Thyroid gland (tissue), 4 donors: ENCODE measurements at regions not wholly inside any gene's neighbourhood (a gene's known extent, or its start where the extent isn't known, plus 50 kb on each side); places are given as distances from the start of the nearest gene placed in this dataset.

Source experiments
- DNase-seq, 2 donors: peaks; one replicate each; pipeline ENCODE4 v3.0.0-alpha.2; 2019
- H3K27ac ChIP-seq, 3 donors: fragments of 200-600 bp; sonication (generic); 1 replicate in 2 of 3; 2 replicates in 1 of 3; pipeline ENCODE4 v1.5.1; 2016 to 2019; ENCODE audit warnings: mild to moderate bottlenecking in 1 of 3, moderate library complexity in 1 of 3
- H3K27me3 ChIP-seq: fragments of 200-600 bp; sonication (generic); one replicate; pipeline ENCODE4 v1.5.1; 2019
- H3K36me3 ChIP-seq, 2 donors: fragments of 200-600 bp; sonication (generic); one replicate each; pipeline ENCODE4 v1.5.1; 2016 to 2019
- H3K4me1 ChIP-seq, 2 donors: fragments of 200-600 bp; sonication (generic); one replicate each; pipeline ENCODE4 v1.5.1; 2017 to 2019
- H3K4me3 ChIP-seq, 3 donors: fragments of 200-600 bp; sonication (generic); replicated peaks in 1 of 3; 1 replicate in 2 of 3; 2 replicates in 1 of 3; pipeline ENCODE4 v1.5.1; 2016; ENCODE audit warnings: mild to moderate bottlenecking in 1 of 3
- H3K9me3 ChIP-seq: fragments of 200-600 bp; sonication (generic); one replicate; pipeline ENCODE4 v1.5.1; 2017
- POLR2A ChIP-seq, 2 donors: fragments of 450-650 bp; IDR thresholded peaks; one replicate each; pipeline ENCODE4 v1.6.1; 2017; ENCODE audit warnings: antibody characterized with exemption in 2 of 2, mild to moderate bottlenecking in 2 of 2, moderate library complexity in 1 of 2
- WGBS, 2 donors: methylation state at CpG; one replicate each; pipeline ENCODE4 v1.1.5; 2017; 5-methylcytosine and 5-hydroxymethylcytosine counted together
- intact Hi-C: fragments of 100-400 bp; cut with DNase I; formaldehyde crosslinking; loops from one replicate; pipeline ENCODE4 v1.15.1; 2023
- TF ChIP-seq, protein P1 (sequence below), 6 experiments: fragments of 200-600 bp in 3 of 6; fragments of 450-650 bp in 3 of 6; sonication (generic) in 3 of 6; IDR thresholded peaks; one replicate each; pipeline ENCODE4 v1.5.1; 2016 to 2019; ENCODE audit warnings: antibody characterized with exemption in 6 of 6, mild to moderate bottlenecking in 2 of 6, inconsistent platforms in 1 of 6, moderate library complexity in 1 of 6

DNA sequence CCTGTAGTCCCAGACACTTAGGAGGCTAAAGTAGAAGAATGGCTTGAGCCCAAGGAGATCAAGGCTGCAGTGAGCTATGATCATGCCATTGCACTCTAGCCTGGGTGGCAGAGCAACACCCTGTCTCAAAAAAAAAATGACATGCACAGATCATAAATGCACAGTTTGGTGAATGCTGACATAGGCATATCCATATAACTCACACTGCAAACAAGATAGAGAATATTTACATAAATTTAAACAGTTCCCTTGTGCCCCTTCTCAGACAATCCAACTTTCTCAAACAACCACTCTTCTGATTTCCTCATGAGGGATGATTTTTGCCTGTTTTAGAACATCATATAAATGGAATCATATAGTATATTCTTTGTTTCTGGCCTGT is 88.7 kb upstream of the CAST start:
- DNase-seq = no peak
- intact Hi-C loops = no loop called here
- no peaks in the 10 kb centered on the region for H3K9me3 ChIP-seq
- no peaks in the 10 kb centered on the region for H3K4me1 ChIP-seq
- no peak overlapping the region for H3K4me3 ChIP-seq
- no peaks in the 10 kb centered on the region for H3K36me3 ChIP-seq
- no peak overlapping the region for H3K27ac ChIP-seq
- H3K27me3 ChIP-seq = no peaks in the 10 kb centered on the region
- no peak for TF ChIP-seq POLR2A (IDR thresholded peaks at IDR 0.05)
- TF ChIP-seq, protein P1, sequence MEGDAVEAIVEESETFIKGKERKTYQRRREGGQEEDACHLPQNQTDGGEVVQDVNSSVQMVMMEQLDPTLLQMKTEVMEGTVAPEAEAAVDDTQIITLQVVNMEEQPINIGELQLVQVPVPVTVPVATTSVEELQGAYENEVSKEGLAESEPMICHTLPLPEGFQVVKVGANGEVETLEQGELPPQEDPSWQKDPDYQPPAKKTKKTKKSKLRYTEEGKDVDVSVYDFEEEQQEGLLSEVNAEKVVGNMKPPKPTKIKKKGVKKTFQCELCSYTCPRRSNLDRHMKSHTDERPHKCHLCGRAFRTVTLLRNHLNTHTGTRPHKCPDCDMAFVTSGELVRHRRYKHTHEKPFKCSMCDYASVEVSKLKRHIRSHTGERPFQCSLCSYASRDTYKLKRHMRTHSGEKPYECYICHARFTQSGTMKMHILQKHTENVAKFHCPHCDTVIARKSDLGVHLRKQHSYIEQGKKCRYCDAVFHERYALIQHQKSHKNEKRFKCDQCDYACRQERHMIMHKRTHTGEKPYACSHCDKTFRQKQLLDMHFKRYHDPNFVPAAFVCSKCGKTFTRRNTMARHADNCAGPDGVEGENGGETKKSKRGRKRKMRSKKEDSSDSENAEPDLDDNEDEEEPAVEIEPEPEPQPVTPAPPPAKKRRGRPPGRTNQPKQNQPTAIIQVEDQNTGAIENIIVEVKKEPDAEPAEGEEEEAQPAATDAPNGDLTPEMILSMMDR (IDR thresholded peaks at IDR 0.05) = no peak

DNA sequence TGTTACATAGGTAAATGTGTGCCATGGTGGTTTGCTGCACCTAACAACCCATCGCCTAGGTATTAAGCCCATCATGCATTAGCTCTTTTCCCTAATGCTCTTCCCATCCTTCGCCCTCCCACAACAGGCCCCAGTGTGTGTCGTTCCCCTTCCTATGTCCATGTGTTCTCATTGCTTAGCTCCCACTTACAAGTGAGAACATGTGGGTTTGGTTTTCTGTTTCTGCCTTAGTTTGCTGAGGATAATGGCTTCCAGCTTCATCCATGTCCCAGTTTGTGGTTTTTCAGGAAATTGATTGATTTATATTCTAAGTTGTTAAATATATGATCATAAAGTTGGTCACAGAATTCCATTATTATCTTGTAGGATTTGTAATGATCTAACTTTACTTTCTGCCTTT is 85.3 kb upstream of the CAST start:
- Histone ChIP-seq H3K36me3 (no peaks in the 10 kb centered on the region), H3K4me3 (no peak overlapping the region), H3K27me3 (no peaks in the 10 kb centered on the region), H3K9me3 (no peaks in the 10 kb centered on the region), H3K27ac (no peak overlapping the region), H3K4me1 (no peaks in the 10 kb centered on the region)
- WGBS, 2 donors = 95 to 98% methylated on average over 3 of the region's 3 CpGs
- no peak for DNase-seq
- intact Hi-C loops = no loop called here
- TF ChIP-seq, protein P1 (IDR thresholded peaks at IDR 0.05) = no peak
- TF ChIP-seq POLR2A (IDR thresholded peaks at IDR 0.05) = no peak

DNA sequence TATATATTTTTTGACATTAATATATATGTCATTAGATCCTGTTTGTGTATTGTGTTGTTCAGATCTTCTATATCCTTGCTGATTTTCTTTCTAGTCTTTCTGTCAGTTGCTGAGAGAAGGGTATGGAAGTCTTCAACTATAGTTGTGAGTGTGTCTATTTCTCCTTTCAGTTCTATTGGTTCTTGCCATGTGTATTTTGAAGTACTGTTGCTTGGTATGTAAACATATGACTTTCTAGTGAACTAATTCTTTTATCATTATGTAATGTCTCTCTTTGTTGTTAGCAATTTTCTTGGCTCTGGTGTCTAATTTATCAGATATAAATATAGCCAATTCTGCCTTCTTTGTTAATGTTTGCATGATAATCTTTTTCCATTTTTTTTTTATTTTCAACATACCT is 84.3 kb upstream of the CAST start:
- H3K4me1 ChIP-seq = no peaks in the 10 kb centered on the region
- DNase-seq = no peak
- no peak overlapping the region for H3K4me3 ChIP-seq
- no peak overlapping the region for H3K27ac ChIP-seq
- H3K36me3 ChIP-seq = no peaks in the 10 kb centered on the region
- intact Hi-C loops = no loop called here
- H3K27me3 ChIP-seq = no peaks in the 10 kb centered on the region
- no peaks in the 10 kb centered on the region for H3K9me3 ChIP-seq
- TF ChIP-seq POLR2A (IDR thresholded peaks at IDR 0.05) = no peak
- TF ChIP-seq, protein P1 (IDR thresholded peaks at IDR 0.05) = no peak

DNA sequence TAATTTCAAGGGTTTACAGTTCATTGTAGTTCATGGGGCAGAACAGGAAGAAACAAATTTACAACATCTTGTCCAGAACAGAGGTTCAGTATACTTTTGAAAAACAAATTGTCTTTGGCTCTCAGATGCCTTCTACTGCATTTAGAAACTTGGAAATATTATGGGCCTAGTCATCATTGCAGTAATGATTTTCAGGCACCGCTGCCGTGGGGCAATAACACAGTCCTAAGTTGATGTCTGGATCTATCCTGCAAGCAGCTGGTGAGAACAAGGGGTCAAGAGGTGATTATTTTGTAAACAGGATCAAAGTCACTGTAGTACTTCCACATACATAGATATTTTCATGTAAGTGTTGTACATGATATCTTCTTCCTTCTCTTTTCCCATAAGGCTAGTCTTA is 82.5 kb upstream of the CAST start:
- H3K4me1 ChIP-seq = no peaks in the 10 kb centered on the region
- no peak overlapping the region for H3K4me3 ChIP-seq
- no peak for DNase-seq
- H3K27me3 ChIP-seq = no peaks in the 10 kb centered on the region
- intact Hi-C loops = no loop called here
- H3K9me3 ChIP-seq = no peaks in the 10 kb centered on the region
- TF ChIP-seq, protein P1 (IDR thresholded peaks at IDR 0.05) = no peak
- TF ChIP-seq POLR2A (IDR thresholded peaks at IDR 0.05) = no peak
- 92 to 93% methylated on average over 2 of the region's 2 CpGs for WGBS, 2 donors
- no peak overlapping the region for H3K27ac ChIP-seq
- H3K36me3 ChIP-seq = no peaks in the 10 kb centered on the region

DNA sequence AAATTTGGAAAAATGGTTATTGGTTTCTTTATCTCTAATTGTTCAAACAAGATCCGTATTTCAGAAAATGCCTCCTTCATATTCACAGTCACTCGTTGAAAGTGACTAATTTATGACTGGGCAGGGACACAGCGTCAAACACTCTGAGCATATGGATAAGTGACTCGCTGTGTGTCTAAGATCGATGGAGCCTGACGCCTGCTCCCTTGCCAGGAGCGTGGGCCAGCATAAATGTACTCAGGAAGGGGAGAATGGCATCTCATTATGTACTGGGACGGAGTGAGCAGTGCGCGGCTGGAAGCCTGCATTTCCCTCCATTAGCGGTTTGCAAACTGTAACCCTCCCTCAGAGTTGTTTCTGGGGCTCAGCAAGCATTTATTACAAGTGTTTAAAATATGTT is 79.8 kb upstream of the CAST start:
- H3K4me1 ChIP-seq = no peaks in the 10 kb centered on the region
- 32 to 44% methylated on average over 11 of the region's 11 CpGs for WGBS, 2 donors

More for the DNA sequence above, 79.8 kb upstream of the CAST start:
- no peaks in the 10 kb centered on the region for H3K9me3 ChIP-seq
- H3K4me3 ChIP-seq = no peak overlapping the region
- intact Hi-C loops = no loop called here
- TF ChIP-seq, protein P1 (IDR thresholded peaks at IDR 0.05) = no peak
- TF ChIP-seq POLR2A (IDR thresholded peaks at IDR 0.05) = no peak
- no peaks in the 10 kb centered on the region for H3K36me3 ChIP-seq
- H3K27me3 ChIP-seq = no peaks in the 10 kb centered on the region
- no peak overlapping the region for H3K27ac ChIP-seq
- peak; percentile 46 to 55 for DNase-seq
